ENCODE measurements at regions not wholly inside any gene's neighbourhood (a gene's known extent, or its start where the extent isn't known, plus 50 kb on each side); places are given as distances from the start of the nearest gene placed in this dataset.
"Not testable (repeated sequence)": the region's sequence is repeated elsewhere in the genome, so short reads cannot be mapped to it uniquely, and the experiment has no call there.

- DNase-seq: no peak
Observed at GRCh38 chr15:38002883-38003477, 68.5 kb downstream of the TMCO5A start.

DNA sequence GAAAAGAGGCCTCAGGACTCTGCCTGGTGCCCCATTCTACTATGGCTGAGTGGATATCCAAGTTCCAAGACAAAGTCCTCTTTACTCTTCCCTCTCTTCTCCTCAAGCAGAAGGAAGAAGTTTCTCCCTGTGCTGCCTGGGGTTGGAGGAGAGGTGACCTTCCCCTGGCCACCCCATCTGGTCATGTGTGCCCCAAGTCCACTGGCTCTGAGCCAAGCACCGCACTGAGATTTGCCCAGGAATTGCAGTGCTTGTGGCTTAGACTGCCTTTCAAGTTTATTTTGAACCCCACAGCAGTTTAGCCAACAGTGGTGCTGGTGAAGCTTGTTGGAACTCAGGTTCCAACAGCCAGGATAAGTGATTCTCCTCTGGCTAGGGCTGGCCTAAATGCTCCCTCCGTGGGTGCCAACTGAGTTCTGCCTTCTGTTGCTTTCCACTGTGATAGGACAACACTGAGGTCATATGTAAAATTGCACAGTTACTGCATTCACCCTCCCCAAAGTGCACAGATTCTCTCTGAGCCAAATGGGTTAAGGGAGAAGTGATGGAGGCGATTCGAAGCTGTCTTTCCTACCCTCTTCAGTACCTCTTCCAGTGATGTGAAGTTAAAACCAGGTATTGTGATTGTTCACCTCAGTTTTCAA, 69.9 kb downstream of the TMCO5A start:
- DNase-seq: no peak

GRCh38 chr15:38005953-38006808, 71.7 kb downstream of the TMCO5A start:
- DNase-seq: no peak

GRCh38 chr15:38010395-38010794, 76.0 kb downstream of the TMCO5A start:
- no peak for DNase-seq

GRCh38 chr15:38012894-38013293, 78.5 kb downstream of the TMCO5A start:
- no peak for DNase-seq

GRCh38 chr15:38017721-38018120, 83.3 kb downstream of the TMCO5A start:
- DNase-seq: no peak

DNA sequence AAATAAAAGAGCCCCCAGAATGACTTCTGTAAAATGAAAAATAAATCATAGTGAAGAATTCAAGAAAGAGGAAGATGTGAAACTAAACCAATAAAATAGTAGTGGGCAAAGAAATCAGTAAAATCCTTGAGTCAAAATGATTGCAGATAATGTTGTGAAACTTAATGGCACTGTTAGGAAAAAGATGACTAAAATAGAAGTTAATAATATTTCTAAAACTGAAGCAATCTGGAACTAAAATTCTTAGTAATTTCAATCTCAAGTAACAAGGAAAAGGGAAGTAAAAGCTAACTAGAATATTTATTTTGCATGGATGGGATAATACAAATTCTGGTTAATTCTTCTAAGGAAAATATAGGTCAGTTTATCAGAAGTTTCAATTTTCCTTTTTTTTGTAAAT, 84.6 kb downstream of the TMCO5A start:
- DNase-seq: no peak

- no peak for DNase-seq
Observed at GRCh38 chr15:38021259-38021658, 86.8 kb downstream of the TMCO5A start.

DNA sequence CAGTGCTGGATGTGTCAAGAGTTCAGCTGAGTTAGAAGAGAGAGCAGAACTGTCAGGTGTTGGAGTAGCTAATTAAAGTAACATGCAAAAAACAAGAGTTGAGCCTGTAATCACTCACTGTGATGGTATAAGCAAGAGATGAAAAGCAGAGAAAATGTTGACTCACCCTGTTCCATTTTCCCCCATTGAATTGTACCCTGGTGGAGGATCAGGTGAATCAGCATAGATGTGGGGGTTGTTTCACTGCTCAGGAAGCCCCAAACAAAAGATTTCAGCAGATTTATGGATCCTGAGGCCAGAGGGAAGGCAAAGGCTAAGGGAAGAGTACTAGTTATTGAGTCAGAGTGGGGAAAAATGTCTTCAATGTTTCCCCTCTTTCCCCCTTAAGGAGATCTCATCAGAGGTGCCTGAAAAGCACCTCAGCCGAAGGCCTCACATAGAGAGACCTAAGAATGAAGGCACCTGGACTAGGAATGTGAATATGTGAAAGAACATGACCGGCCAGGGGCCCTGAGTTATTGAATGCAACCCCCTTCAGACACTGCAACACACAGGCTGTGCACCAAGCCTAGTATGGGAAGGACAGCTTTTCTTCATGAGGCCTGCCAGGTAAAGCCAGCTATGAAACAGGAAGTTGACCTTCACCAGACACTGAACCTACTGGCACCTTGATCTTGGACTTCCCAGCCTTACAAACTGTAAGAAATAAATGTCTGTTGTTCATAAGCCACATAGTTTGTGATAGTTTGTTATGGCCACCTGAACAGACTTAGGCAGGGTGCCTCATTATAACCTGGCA, 90.1 kb downstream of the TMCO5A start:
- no peak for DNase-seq

GRCh38 chr15:38025656-38026055, 91.2 kb downstream of the TMCO5A start:
- DNase-seq: not testable (repeated sequence)

DNA sequence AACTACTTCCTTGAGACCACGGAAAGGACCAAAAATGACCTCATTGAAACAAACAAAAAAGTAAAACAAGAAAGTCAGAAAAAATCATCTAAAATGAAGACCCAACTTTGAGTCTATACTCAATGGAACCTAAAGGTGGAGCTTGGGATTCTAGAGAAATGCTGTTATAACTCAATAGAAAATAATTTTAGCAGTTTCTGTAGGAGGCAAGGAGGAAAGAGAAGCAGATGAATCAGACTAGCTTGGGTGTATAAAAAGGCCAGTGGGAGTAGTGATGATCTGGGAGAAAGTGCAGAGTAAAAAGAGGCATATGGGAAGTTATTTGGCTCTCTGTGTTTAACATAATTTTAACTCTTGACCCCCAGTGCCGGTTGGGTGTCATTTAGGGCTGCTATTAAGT, 94.4 kb downstream of the TMCO5A start:
- no peak for DNase-seq

DNA sequence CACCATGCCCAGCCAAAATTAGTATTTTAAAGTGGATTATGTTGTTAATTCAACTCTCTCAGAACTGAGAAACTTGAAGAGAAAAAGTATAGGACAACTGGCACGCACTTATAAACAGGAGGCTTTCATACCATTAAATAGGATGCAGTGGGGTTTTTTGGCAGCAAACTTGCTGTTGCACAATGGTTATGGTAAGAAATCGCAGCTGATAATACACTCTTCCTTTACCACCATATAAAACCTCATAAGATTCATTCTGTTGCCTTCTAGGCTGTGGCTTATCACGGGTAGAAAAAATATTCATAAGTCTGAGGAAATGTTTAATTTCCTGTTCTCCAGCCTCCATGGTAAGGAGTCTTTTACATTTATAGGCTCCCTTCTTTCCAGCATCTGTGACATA, 95.3 kb downstream of the TMCO5A start:
- no peak for DNase-seq

- no peak for DNase-seq
Observed at GRCh38 chr15:38030609-38031008, 96.2 kb downstream of the TMCO5A start.

DNA sequence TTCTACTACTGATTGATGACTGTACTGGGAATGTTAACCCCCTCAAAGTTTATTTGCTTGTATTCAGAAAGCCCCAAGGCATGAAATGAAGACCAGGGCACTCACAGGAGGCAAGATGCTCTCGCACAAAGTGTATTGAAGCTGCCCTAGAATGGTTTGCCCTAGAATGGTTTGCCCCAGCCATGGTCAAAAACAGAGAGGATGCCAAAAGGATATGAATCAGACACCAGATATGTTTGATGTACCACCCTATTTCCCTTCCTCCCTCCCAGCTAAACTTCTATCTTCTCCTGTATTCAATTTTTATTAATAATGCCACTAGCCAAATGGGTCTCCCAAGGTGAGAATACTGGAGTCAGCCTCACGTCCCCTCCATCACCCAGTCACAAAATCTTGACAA, 101.3 kb downstream of the TMCO5A start:
- no peak for DNase-seq

- DNase-seq: no peak
Observed at GRCh38 chr15:38036790-38037338, 102.4 kb downstream of the TMCO5A start.

DNA sequence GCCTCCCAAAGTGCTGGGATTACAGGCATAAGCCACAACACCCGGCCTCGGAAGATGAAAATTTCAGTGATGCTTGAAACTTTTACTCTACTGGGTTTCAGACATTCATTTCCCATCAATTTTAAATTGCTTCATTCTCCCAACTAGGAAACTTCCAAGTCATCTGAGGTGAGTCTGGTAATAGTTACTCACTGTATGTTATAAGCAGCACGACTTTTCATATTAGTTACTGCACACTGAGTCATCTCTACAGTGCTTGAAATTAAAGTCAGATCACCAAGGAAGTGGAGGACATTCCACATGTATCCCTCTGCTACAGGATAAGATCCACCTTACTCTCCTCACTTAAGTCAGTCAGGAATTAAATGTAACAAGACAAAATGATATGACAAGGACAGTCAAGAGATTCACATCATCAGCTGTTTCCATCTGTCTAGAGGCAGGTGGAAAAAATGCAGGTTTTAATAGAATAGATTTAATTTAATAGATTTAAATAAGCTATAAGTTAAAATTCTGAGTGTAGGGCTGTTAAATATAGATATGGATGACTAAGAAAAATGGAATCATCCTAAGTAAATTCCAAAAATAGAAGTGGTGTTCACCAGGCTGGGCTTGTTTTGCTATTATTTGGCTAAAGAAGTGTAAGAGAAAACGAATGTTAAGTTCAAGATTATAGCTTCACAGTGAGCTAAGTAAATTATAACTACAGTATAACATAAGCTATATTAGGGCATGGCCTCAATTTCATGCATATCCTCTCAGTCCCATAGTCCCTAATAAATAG, 104.4 kb downstream of the TMCO5A start:
- DNase-seq: no peak

- no peak for DNase-seq
Observed at GRCh38 chr15:38040615-38041014, 106.2 kb downstream of the TMCO5A start.

- no peak for DNase-seq
Observed at GRCh38 chr15:38041576-38041975, 107.1 kb downstream of the TMCO5A start.

GRCh38 chr15:38042211-38042610, 107.8 kb downstream of the TMCO5A start:
- no peak for DNase-seq

GRCh38 chr15:38042707-38043445, 108.4 kb downstream of the TMCO5A start:
- no peak for DNase-seq

All from activated CD8-positive, alpha-beta memory T cell treated with anti-CD3 and anti-CD28 coated beads, Interleukin-2, amount 50 U/mL, for 48 hours (primary cell).